ENCODE measurements at regions not wholly inside any gene's neighbourhood (a gene's known extent, or its start where the extent isn't known, plus 50 kb on each side); places are given as distances from the start of the nearest gene placed in this dataset.

DNA sequence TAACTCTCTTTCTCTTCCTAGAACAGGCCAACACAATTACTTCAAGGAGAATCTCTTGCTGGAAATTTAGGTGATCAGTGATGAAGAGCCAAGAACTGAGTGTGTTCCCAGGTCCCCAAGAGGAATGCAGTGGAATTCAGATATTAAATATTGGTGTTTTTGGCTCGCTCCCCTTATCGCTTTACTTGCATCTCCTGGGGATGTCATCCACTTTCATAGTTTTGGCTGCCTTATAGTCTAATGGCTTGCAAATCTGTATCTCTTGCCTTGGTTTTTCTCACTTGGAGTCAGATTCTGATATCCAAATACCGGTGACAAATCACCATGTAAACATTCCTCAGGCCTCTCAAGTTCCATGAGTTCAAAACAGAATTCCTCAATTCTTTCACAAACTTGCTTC is 151.0 kb upstream of the C1orf87 start:
- ATAC-seq, result no peak
- Mint-ChIP-seq H3K4me3 (no peak overlapping the region), H3K9me3 (no peaks in the 10 kb centered on the region), H3K27me3 (no peaks in the 10 kb centered on the region), H3K27ac (no peak overlapping the region), H3K4me1 (peaks cover 8% of the 10 kb centered on the region)
- DNase-seq, result no peak

DNA sequence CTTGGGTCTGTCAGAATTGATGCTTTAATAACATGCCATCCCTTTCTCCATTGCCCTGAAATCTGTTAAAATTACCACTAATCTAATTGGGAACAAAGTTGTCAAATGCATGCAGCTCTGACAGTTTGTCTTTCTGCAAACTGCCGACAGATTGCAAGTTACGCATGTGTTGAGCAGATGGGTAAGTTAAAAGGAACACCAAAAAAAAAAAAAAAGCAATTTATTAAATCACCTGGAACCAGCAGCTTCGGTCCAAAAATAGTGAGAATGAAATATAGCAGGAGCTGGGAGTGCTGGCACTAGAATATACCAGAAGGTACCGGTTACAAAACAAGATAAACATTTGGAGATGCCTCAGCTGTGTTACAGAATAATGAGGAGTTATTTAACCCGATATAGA is 149.6 kb upstream of the C1orf87 start:
- no peak for ATAC-seq

GRCh38 chr1:60222360-60223115 is 149.0 kb upstream of the C1orf87 start:
- H3K9me3 Mint-ChIP-seq, result no peaks in the 10 kb centered on the region

More for the DNA sequence above, 149.6 kb upstream of the C1orf87 start:
- DNase-seq, result no peak
- Mint-ChIP-seq H3K27me3 (no peaks in the 10 kb centered on the region), H3K27ac (no peak overlapping the region), H3K4me1 (peaks cover 8% of the 10 kb centered on the region), H3K9me3 (no peaks in the 10 kb centered on the region), H3K4me3 (no peak overlapping the region)

GRCh38 chr1:60213253-60213652 is 139.7 kb upstream of the C1orf87 start:
- no peaks in the 10 kb centered on the region for H3K4me1 Mint-ChIP-seq
- H3K4me3 Mint-ChIP-seq, result no peak overlapping the region
- H3K27ac Mint-ChIP-seq, result no peak overlapping the region
- no peak for ATAC-seq
- no peaks in the 10 kb centered on the region for H3K9me3 Mint-ChIP-seq
- H3K27me3 Mint-ChIP-seq, result no peaks in the 10 kb centered on the region
- DNase-seq, result no peak

More at GRCh38 chr1:60222360-60223115, 149.0 kb upstream of the C1orf87 start:
- Mint-ChIP-seq H3K27me3 (no peaks in the 10 kb centered on the region), H3K4me1 (peaks cover 2% of the 10 kb centered on the region), H3K4me3 (no peak overlapping the region), H3K27ac (no peak overlapping the region)
- ATAC-seq (no peak), DNase-seq (no peak)

GRCh38 chr1:60196026-60196425 is 122.5 kb upstream of the C1orf87 start:
- peak; percentile 40 for ATAC-seq
- H3K9me3 Mint-ChIP-seq, result peaks cover 0 to 2% of the 10 kb centered on the region in 2 donors
- no peaks in the 10 kb centered on the region for H3K4me1 Mint-ChIP-seq
- no peak overlapping the region for H3K27ac Mint-ChIP-seq
- H3K27me3 Mint-ChIP-seq, result no peaks in the 10 kb centered on the region
- DNase-seq, result no peak
- no peak overlapping the region for H3K4me3 Mint-ChIP-seq

DNA sequence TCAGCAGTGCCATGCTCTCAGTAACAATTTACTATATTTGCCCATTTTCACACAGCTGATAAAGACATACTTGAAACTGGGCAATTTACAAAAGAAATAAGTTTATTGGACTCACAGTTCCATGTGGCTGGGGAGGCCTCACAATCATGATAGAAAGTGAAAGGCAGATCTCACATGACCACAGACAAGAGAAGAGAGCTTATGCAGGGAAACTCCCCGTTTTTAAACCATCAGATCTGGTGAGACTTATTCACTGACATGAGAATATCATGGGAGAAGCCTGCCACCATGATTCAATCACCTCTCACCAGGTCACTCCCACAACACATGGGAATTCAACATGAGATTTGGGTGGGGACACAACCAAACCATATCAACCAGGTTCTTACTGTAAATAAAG is 112.1 kb upstream of the C1orf87 start:
- no peak for DNase-seq
- H3K4me1 Mint-ChIP-seq, result no peaks in the 10 kb centered on the region
- H3K4me3 Mint-ChIP-seq, result no peak overlapping the region
- ATAC-seq, result no peak
- peaks cover 17 to 35% of the 10 kb centered on the region in 2 donors for H3K9me3 Mint-ChIP-seq
- no peaks in the 10 kb centered on the region for H3K27me3 Mint-ChIP-seq
- H3K27ac Mint-ChIP-seq, result no peak overlapping the region

DNA sequence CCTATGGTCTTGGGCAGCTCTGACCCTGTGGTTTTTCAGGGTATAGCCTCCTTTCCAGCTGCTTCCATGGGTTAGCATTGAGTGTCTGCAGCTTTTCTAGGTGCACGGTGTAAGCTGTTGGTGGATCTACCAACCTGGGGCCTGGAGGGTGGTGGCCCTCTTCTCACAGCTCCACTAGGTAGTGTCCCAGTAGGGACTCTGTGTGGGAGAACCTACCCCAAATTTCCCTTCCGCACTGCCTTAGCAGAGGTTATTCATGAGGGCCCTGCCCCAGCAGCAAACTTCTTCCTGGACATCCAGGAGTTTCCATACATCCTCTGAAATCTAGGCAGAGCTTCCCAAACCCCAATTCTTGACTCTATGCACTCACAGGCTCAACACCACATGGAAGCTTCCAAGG is 111.0 kb upstream of the C1orf87 start:
- ATAC-seq, result no peak
- no peak for DNase-seq
- Mint-ChIP-seq H3K9me3 (peaks cover 17 to 35% of the 10 kb centered on the region in 2 donors), H3K27me3 (no peaks in the 10 kb centered on the region), H3K4me1 (no peaks in the 10 kb centered on the region), H3K4me3 (no peak overlapping the region), H3K27ac (no peak overlapping the region)

- no peak for DNase-seq
Measured at GRCh38 chr1:60173729-60174505, 100.3 kb upstream of the C1orf87 start.

GRCh38 chr1:60173006-60173405 is 99.4 kb upstream of the C1orf87 start:
- H3K9me3 Mint-ChIP-seq, result no peaks in the 10 kb centered on the region
- DNase-seq, result no peak
- H3K4me1 Mint-ChIP-seq, result no peaks in the 10 kb centered on the region
- H3K27me3 Mint-ChIP-seq, result no peaks in the 10 kb centered on the region
- ATAC-seq, result no peak
- no peak overlapping the region for H3K27ac Mint-ChIP-seq
- no peak overlapping the region for H3K4me3 Mint-ChIP-seq

More at GRCh38 chr1:60173729-60174505, 100.3 kb upstream of the C1orf87 start:
- H3K4me3 Mint-ChIP-seq, result no peak overlapping the region
- no peaks in the 10 kb centered on the region for H3K9me3 Mint-ChIP-seq
- H3K4me1 Mint-ChIP-seq, result no peaks in the 10 kb centered on the region
- H3K27me3 Mint-ChIP-seq, result no peaks in the 10 kb centered on the region
- no peak for ATAC-seq
- no peak overlapping the region for H3K27ac Mint-ChIP-seq

- H3K27me3 Mint-ChIP-seq, result no peaks in the 10 kb centered on the region
- no peaks in the 10 kb centered on the region for H3K9me3 Mint-ChIP-seq
- no peak overlapping the region for H3K4me3 Mint-ChIP-seq
- no peak overlapping the region for H3K27ac Mint-ChIP-seq
- ATAC-seq, result no peak
- no peak for DNase-seq
- no peaks in the 10 kb centered on the region for H3K4me1 Mint-ChIP-seq
Measured at GRCh38 chr1:60171801-60172200, 98.2 kb upstream of the C1orf87 start.

DNA sequence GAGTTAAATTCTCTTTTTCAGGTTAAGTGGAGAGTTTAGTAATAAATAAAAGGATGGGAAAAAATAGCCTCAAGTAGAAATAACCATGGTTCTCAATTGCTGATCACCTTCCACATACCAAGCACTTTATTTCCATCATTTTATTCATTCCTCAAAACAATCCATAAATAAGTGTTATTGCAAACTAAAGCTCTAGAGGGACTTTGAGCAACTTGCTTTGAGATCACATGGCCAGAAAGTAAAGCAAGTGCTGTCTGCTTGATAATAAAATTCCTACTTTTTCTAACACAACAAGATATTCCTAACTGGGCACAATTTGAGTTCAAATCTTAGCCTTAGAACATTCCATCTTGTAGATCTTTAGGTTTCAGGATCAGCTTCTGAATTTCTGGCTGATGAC is 97.1 kb upstream of the C1orf87 start:
- no peaks in the 10 kb centered on the region for H3K9me3 Mint-ChIP-seq
- no peak for DNase-seq
- H3K4me3 Mint-ChIP-seq, result no peak overlapping the region
- H3K27ac Mint-ChIP-seq, result no peak overlapping the region
- H3K4me1 Mint-ChIP-seq, result no peaks in the 10 kb centered on the region
- no peak for ATAC-seq
- H3K27me3 Mint-ChIP-seq, result no peaks in the 10 kb centered on the region

DNA sequence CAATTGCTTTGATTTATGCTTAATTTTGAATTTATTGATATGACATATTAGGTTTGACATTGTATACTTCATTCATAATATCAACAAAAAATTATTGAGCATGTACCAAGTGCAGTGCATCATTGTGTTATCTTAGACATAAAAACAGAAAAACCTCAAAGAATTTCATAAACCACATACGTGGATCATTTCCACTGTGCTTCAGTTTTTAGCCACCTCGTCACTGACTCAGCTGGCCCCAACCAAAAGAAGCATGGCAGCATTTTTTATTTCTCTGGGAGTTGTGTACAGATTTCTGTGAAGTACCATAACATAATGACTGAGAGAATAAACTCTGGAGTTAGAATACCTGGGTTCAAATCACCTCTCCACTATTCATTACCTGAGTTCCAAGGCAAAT is 95.6 kb upstream of the C1orf87 start:
- H3K9me3 Mint-ChIP-seq, result no peaks in the 10 kb centered on the region
- H3K27ac Mint-ChIP-seq, result no peak overlapping the region
- DNase-seq, result no peak
- no peaks in the 10 kb centered on the region for H3K27me3 Mint-ChIP-seq
- no peaks in the 10 kb centered on the region for H3K4me1 Mint-ChIP-seq
- ATAC-seq, result no peak
- H3K4me3 Mint-ChIP-seq, result no peak overlapping the region

GRCh38 chr1:60162936-60163335 is 89.4 kb upstream of the C1orf87 start:
- Mint-ChIP-seq H3K4me1 (no peaks in the 10 kb centered on the region), H3K4me3 (no peak overlapping the region), H3K27me3 (peaks cover 4% of the 10 kb centered on the region), H3K9me3 (no peaks in the 10 kb centered on the region), H3K27ac (no peak overlapping the region)
- ATAC-seq (no peak), DNase-seq (no peak)

DNA sequence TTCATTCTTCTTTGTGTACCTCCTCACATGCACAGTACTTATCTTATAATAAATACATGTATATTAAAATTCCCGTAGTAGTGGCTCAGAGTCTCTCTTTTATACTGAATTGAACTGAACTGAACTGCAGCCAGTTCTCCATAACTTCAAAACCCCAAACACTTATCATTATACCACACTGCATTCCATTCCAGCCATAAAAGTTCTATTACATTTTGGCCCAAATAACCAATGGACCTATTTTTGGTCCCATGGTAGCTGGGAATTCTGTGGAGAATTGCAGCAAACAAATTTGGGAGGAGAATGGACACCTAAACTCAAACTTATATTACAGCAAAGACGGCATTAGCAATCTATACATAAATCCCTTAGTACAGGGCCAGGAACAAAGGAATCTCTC is 86.6 kb upstream of the C1orf87 start:
- DNase-seq, result no peak
- Mint-ChIP-seq H3K27me3 (peaks cover 10% of the 10 kb centered on the region), H3K4me3 (no peak overlapping the region), H3K27ac (no peak overlapping the region), H3K4me1 (no peaks in the 10 kb centered on the region), H3K9me3 (no peaks in the 10 kb centered on the region)
- ATAC-seq, result no peak

DNA sequence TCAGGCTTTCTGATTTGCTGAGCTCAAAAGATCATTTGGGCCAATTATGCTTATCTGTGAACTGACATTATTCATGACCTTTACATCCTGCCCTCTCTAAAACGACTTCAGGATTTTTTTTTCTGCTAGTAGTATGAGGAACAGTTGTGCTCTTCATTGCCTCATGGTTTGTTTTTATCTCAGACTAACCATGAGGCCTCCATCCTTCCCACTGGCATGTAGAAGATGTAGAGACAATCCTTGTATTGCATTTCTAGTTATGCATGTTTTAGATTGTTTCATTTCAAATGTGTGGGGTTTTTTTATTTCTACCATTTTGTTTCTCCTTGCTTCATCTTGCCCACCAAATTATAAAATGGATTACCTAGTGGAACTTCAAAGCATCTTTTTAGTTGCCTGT is 82.8 kb upstream of the C1orf87 start:
- peaks cover 10% of the 10 kb centered on the region for H3K27me3 Mint-ChIP-seq
- DNase-seq, result no peak
- H3K9me3 Mint-ChIP-seq, result no peaks in the 10 kb centered on the region
- no peak for ATAC-seq
- no peak overlapping the region for H3K27ac Mint-ChIP-seq
- no peak overlapping the region for H3K4me3 Mint-ChIP-seq
- no peaks in the 10 kb centered on the region for H3K4me1 Mint-ChIP-seq

DNA sequence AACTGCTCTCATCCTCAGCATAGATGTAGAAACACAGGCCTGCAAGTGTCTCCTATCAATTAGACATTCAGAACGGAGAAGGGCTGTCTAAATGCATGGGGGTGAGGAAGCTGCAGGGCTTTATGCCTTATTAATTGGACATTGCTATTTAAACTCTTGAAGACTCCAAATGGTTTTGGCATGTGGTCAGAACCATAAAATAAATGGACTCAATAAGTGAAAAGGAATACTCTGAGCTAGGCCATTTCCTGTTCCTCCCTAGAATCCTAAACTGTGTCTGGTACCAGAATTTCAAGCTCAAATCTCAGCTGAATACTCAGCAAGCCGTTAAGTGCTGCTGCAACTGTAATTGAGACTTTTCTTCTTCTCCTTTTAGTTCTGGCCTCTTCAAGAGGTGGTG is 80.4 kb upstream of the C1orf87 start:
- Mint-ChIP-seq H3K4me1 (no peaks in the 10 kb centered on the region), H3K27ac (no peak overlapping the region), H3K9me3 (no peaks in the 10 kb centered on the region), H3K4me3 (no peak overlapping the region), H3K27me3 (peaks cover 10% of the 10 kb centered on the region)
- no peak for ATAC-seq
- no peak for DNase-seq

All from stimulated activated naive CD8-positive, alpha-beta T cell treated with anti-CD3 and anti-CD28 coated beads, Interleukin-15, amount 100 ng/mL, for 72 hours (primary cell).